ENCODE measurements at regions not wholly inside any gene's neighbourhood (a gene's known extent, or its start where the extent isn't known, plus 50 kb on each side); places are given as distances from the start of the nearest gene placed in this dataset.

GRCh38 chr13:107284173-107284572 lies 716.2 kb upstream of the ARGLU1 start:
- Histone ChIP-seq H3K36me3 (no peaks in the 10 kb centered on the region), H3K27me3 (no peaks in the 10 kb centered on the region), H3K4me3 (no peak overlapping the region), H3K9me3 (no peaks in the 10 kb centered on the region), H3K27ac (no peak overlapping the region), H3K4me1 (no peaks in the 10 kb centered on the region)
- intact Hi-C loops (cut with DNase I), result no loop called here
- no peak for ATAC-seq
- DNase-seq, result no peak
- no peak for TF ChIP-seq POLR2A (IDR thresholded peaks at IDR 0.05)
- TF ChIP-seq CTCF (IDR thresholded peaks at IDR 0.05), result no peak

- WGBS (ENCODE audit: insufficient coverage, low coverage, low lambda C conversion rate, missing lambda C conversion rate), result 47% methylated on average over 6 of the region's 6 CpGs
- TF ChIP-seq CTCF (IDR thresholded peaks at IDR 0.05), result no peak
- TF ChIP-seq POLR2A (IDR thresholded peaks at IDR 0.05), result no peak
- no peak for DNase-seq
Measured at GRCh38 chr13:107277911-107278310, 710.0 kb upstream of the ARGLU1 start.

GRCh38 chr13:107276936-107277335 lies 709.0 kb upstream of the ARGLU1 start:
- Histone ChIP-seq H3K27me3 (no peaks in the 10 kb centered on the region), H3K9me3 (no peaks in the 10 kb centered on the region), H3K4me3 (no peak overlapping the region), H3K36me3 (no peaks in the 10 kb centered on the region), H3K4me1 (no peaks in the 10 kb centered on the region), H3K27ac (no peak overlapping the region)
- 45% methylated on average over 2 of the region's 2 CpGs for WGBS (ENCODE audit: insufficient coverage, low coverage, low lambda C conversion rate, missing lambda C conversion rate)
- ATAC-seq (no peak), DNase-seq (no peak)
- TF ChIP-seq POLR2A (IDR thresholded peaks at IDR 0.05), result no peak
- TF ChIP-seq CTCF (IDR thresholded peaks at IDR 0.05), result no peak
- intact Hi-C loops (cut with DNase I), result no loop called here

More at GRCh38 chr13:107277911-107278310, 710.0 kb upstream of the ARGLU1 start:
- no peak for ATAC-seq
- Histone ChIP-seq H3K4me1 (no peaks in the 10 kb centered on the region), H3K9me3 (no peaks in the 10 kb centered on the region), H3K27ac (no peak overlapping the region), H3K27me3 (no peaks in the 10 kb centered on the region), H3K36me3 (no peaks in the 10 kb centered on the region), H3K4me3 (no peak overlapping the region)
- intact Hi-C loops (cut with DNase I), result no loop called here

GRCh38 chr13:107275945-107276614 lies 708.1 kb upstream of the ARGLU1 start:
- Histone ChIP-seq H3K27ac (no peak overlapping the region), H3K36me3 (no peaks in the 10 kb centered on the region), H3K27me3 (no peaks in the 10 kb centered on the region), H3K4me1 (no peaks in the 10 kb centered on the region), H3K9me3 (no peaks in the 10 kb centered on the region), H3K4me3 (no peak overlapping the region)
- DNase-seq (no peak), ATAC-seq (no peak)
- intact Hi-C loops (cut with DNase I), result no loop called here
- TF ChIP-seq CTCF (IDR thresholded peaks at IDR 0.05) (no peak), POLR2A (IDR thresholded peaks at IDR 0.05) (no peak)
- WGBS (ENCODE audit: insufficient coverage, low coverage, low lambda C conversion rate, missing lambda C conversion rate), result 36% methylated on average over 4 of the region's 6 CpGs

GRCh38 chr13:107275312-107275711 lies 707.4 kb upstream of the ARGLU1 start:
- 53% methylated on average over 4 of the region's 4 CpGs for WGBS (ENCODE audit: insufficient coverage, low coverage, low lambda C conversion rate, missing lambda C conversion rate)
- no peaks in the 10 kb centered on the region for H3K9me3 ChIP-seq
- no peak for TF ChIP-seq CTCF (IDR thresholded peaks at IDR 0.05)
- no peak for TF ChIP-seq POLR2A (IDR thresholded peaks at IDR 0.05)
- H3K27me3 ChIP-seq, result no peaks in the 10 kb centered on the region
- ATAC-seq (no peak), DNase-seq (no peak)
- H3K4me3 ChIP-seq, result no peak overlapping the region
- no peaks in the 10 kb centered on the region for H3K4me1 ChIP-seq
- intact Hi-C loops (cut with DNase I), result no loop called here
- no peak overlapping the region for H3K27ac ChIP-seq
- no peaks in the 10 kb centered on the region for H3K36me3 ChIP-seq
